Astrocyte (in vitro differentiated cells and primary cell): ENCODE measurements at regions not wholly inside any gene's neighbourhood (a gene's known extent, or its start where the extent isn't known, plus 50 kb on each side); places are given as distances from the start of the nearest gene placed in this dataset.

ENCODE experiments used
- EZH2 ChIP-seq: IDR thresholded peaks from 2 replicates; pipeline ENCODE4 v1.6.1; 2012; ENCODE audit warnings: mild to moderate bottlenecking, low read length, inconsistent platforms; ENCODE audit not compliant: insufficient read depth
- TF ChIP-seq, protein P1 (sequence below): IDR thresholded peaks from 2 replicates; pipeline ENCODE4 v1.5.1; 2011; ENCODE audit warnings: low read depth, mild to moderate bottlenecking, inconsistent platforms, low read length, moderate library complexity; ENCODE audit not compliant: insufficient read depth

DNA sequence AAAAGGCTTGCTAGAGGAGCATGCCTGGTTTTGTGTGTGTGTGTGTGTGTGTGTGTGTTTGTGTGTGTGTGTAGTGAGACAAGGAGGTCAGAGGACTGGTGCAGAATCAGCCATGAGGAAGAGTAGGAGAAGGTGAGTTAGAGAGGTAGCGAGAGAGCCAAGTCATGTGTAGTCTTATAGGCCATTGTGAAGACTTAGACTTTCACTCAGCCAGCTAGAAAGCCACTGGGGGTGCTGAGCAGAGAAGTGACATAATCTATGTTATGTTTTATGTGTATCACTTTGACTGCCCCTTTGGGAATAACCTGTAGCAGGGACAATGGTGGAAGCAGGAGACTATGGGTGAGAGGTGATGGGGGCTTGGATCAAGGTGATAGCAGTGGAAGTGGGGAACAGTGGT lies 180.5 kb upstream of the CLINT1 start:
- TF ChIP-seq, protein P1, sequence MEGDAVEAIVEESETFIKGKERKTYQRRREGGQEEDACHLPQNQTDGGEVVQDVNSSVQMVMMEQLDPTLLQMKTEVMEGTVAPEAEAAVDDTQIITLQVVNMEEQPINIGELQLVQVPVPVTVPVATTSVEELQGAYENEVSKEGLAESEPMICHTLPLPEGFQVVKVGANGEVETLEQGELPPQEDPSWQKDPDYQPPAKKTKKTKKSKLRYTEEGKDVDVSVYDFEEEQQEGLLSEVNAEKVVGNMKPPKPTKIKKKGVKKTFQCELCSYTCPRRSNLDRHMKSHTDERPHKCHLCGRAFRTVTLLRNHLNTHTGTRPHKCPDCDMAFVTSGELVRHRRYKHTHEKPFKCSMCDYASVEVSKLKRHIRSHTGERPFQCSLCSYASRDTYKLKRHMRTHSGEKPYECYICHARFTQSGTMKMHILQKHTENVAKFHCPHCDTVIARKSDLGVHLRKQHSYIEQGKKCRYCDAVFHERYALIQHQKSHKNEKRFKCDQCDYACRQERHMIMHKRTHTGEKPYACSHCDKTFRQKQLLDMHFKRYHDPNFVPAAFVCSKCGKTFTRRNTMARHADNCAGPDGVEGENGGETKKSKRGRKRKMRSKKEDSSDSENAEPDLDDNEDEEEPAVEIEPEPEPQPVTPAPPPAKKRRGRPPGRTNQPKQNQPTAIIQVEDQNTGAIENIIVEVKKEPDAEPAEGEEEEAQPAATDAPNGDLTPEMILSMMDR, result no peak
- TF ChIP-seq EZH2, result no peak
